ENCODE measurements at regions not wholly inside any gene's neighbourhood (a gene's known extent, or its start where the extent isn't known, plus 50 kb on each side); places are given as distances from the start of the nearest gene placed in this dataset.
"Not testable (repeated sequence)": the region's sequence is repeated elsewhere in the genome, so short reads cannot be mapped to it uniquely, and the experiment has no call there.

DNA sequence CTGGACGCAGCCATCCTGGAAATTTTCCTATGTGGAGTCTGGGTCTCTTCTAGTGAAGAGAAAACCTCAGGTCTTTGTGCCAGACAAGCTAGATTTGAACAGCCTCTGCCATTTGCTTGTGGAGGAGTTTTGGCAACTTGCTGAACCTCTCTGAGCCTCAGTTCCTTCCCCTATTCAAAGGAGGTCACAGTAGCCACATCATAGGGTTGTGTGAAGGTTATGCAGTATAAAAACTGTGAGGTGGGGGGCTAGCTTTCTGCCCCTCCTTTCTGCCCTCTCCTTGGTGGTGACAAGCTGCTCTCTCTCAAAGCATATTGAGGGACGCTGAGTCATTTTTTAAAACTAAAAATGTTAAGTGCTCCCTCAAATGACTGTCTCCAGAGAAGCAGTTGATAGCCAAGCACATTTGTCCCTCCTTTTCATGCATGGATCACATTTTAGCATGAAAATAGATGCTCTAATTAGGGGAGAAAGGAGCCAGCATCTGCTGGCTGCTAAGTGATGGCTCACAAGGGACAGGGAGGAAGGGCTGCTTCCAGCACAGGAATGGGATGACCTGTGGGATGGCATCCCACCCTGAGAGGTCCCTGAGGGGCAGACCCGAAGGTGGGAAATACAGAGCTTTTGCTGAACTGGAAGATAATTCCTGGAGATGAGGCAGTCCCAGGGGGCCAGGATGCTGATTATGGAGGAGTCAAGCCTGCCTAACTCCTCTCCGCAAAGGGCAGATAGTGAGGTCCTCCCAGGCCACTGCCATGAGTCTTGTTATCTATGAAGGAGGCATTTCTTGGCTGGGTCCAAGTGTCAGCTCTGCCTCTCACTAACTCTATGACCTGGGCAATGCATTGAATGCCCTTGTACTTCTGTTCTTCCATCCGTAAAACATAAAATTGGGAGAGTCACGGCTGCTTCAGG, 218.8 kb downstream of the RAB11FIP4 start:
- no peak for DNase-seq

DNA sequence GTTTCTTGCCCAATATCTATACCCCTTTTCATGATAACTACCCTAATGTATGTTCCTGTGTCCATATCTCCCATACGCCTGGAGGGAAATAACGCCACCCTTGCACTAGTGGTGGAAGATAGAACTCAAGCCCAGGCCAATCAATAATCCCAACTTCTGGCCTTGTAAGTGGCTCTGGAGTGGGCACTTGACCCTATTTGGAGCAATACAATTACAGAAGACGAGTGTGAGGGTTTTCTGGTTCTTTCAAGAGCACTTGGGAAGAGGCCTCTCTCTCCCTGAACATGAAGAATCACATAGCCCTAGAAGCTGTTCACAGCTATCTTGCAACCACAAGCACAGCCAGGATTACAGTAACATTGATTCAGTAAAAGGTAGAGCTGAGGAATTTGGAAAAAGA, 217.9 kb downstream of the RAB11FIP4 start:
- peak; percentile 1 for DNase-seq

DNA sequence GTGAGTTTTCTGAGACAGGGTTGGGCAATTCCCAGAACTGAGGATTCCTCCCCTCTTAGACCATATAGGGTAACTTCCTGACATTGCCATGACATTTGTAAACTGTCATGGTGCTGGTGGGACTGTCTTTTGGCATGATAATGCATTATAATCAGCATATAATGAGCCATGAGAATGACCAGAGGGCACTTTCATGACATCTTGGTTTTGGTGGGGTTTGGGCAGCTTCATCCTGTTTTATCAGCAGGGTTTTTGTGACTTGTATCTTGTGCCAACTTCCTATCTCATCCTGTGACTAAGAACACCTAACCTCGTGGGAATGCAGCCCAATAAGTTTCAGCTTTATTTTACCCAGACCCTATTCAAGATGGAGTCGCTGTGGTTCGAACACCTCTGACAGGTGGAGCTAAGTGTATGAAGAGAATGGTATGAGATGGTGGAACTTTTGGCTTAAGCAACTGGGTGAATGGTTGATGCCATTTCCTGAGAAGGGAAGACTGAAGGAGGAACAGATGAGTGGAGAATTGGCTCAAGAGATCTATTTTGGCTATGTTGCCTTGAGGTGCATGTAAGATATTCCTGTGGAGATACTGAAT, 217.3 kb downstream of the RAB11FIP4 start:
- no peak for DNase-seq

DNA sequence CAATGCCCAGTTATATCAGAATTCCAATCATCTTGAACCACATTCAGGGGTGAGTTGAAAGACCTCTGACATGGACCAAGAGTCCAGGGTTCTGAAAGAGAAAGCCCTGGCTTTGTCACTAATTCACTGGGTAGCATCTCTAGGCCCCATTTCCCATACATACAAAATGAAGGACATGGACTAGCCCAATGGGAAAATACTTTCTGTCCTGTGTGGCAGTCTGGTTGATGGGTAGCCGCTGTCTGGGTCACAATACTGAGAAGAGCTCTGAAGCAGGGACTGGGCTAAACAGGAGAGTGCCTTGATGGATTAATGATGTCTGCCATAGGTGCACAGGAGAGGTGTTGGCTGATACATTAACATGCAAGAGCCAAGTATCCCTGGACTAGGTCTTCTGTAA, 214.3 kb downstream of the RAB11FIP4 start:
- DNase-seq: no peak

DNA sequence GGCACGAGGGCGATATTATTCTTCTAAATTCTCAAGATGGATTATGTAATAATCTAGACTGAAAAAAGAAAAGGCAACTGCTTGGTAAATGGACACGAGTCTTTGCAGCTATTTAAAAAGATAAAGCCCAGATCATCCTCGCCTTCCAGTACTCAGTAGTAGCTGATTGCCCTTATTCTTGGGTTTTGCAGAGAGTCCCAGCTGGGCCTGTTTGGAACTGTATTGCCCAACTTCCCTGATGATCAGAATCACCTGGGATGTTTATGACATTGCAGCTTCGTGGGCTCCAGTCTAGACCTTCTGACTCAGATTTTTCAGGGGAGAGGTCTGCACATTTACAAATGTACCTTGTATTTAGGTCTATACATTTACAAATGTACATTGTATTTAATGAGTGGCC, 213.5 kb downstream of the RAB11FIP4 start:
- DNase-seq: no peak

DNA sequence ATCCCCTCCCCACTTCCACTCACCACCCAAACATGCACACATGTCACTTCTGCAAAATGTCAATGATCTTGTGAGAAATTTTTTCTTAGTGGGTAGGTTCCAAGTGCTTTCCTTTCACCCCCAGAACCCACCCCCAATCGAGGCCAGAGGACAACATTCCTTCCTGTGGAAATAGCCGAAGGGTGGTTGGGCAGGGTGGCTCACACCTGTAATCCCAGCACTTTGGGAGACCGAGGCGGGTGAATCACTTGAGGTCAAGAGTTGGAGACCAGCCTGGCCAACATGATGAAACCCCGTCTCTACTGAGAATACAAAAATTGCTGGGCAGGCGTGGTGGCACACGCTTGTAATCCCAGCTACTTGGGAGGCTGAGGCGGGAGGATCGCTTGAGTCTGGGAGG, 208.7 kb downstream of the RAB11FIP4 start:
- DNase-seq: not testable (repeated sequence)

DNA sequence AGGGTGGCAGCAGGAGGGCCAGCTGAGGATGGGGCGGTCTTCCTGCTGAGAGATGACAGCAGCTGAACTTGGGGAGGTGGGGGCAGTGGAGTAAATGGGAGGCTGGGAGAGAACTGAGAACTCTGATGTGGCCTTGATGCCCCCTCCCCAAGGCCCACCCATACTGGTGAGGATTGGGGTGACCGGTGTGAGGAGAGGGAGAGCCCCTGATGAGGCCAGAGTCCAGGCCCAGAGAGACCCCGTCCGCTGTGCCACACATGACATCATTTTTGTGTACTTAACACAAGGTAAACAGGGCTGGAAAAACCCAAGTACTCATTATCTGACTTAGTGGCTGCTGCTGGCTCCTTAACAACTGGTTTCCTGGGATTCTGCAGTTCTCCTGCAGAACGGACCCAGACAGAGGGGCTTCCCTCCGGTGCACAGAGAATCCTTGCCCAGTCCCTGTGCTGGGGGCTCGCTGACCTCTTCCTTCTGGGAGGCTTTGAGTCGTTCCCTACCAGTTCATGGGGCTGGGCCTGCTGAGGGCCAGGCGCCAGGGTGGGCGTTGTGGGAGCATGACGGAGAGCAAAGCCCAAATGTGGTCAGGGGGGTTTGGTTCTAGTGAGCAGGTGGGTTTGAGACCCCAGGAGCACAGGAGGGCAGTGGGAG, 207.6 kb downstream of the RAB11FIP4 start:
- DNase-seq: no peak

DNA sequence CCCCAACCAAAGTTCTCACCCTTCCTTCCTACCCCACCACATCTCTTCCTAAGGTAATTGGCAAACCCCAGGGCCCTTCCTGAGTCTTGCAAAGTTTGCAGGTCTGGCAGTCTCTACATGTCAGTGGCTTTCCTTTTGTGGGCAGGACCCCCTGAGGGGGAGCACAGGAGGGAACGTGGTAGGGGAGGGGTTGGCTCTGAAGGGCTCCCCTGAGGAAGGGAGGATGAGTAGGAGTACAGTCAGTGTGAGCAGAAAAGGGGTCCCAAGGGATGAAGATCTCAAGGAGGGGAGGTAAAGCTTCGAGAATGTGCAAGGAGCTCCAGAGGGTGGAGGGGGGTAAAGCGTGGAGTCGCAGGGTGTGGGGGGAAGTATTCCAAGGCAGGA, 206.9 kb downstream of the RAB11FIP4 start:
- DNase-seq: no peak

DNA sequence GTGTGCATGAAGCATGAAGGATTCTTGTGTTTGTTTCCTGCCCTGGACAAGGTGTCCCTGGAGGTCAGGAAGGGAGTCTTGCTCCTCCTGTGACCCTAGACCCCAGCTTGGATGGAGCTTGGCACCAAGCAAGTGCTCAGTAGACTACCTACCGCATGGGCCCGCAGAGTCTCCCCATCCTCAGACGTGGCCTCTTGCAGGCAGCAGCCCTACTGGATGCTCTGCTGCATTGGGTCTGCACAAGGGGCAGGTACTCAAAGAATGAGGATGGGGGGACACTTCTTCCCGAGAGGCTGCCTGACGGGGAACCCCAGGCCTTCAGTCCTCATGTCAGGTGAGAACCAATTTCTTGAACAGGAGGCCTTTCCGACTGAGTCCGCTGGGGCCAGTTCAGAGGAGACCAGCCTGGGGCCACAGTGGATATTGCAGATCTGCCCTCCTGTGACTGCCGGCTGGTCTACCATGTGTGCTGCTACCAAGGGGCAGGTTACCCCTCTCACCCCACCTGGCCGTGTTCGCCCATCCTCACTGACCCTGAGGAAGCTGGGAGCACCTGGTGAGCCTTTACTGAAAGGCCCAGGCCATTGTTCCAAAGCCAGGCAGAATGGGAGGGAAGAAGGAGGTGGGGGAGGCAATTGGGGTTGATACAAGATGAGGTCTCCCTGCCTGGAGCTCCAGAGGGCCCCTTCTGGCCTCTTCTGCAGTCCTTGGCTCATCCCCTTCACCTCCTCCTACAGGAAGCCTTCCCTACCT, 206.3 kb downstream of the RAB11FIP4 start:
- no peak for DNase-seq

DNA sequence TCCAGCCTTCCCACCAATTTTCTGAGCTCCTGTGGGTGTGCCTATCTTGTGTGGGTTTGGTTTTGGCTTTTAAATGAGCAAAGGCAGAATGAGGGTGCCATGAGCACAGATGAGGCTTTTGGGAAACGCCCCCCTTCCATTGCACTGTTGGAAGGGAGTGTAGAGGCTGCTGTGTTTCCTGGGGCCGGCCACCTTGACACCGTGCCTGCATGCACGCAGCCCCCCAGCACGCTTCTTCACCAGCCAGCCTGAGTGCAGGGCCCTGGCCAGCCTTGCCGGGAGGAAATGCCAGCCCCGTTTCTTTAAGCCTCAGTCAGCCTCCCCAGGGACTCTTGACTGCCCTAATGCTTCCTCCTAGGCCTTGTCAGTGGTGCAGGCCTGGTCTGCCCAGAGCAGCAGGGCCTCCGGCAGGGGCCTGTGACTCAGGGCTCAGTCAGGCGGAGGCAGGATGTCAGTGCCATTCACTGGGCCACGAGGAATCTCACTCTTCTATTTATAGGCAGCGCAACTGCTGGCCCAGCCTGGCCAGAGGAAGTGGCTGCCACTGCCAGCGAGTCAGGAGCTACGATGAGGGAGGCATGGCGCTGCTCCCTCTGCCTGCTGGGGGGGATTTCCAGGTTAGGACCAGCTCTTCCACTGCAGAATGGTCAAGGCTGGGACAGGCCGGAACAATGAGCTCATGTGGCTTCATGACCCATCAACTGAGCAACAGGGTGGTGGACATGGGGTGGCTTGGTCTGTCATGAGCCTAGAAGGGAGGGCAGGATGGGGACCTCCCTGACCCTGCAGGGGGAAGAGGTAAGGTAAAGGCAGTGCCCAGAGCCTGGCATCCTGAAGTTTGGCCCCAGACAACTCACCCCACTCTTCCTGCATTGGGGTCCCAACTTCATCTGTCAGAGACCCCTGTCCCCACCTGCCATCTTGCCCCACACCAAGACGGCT, 205.2 kb downstream of the RAB11FIP4 start:
- no peak for DNase-seq

DNA sequence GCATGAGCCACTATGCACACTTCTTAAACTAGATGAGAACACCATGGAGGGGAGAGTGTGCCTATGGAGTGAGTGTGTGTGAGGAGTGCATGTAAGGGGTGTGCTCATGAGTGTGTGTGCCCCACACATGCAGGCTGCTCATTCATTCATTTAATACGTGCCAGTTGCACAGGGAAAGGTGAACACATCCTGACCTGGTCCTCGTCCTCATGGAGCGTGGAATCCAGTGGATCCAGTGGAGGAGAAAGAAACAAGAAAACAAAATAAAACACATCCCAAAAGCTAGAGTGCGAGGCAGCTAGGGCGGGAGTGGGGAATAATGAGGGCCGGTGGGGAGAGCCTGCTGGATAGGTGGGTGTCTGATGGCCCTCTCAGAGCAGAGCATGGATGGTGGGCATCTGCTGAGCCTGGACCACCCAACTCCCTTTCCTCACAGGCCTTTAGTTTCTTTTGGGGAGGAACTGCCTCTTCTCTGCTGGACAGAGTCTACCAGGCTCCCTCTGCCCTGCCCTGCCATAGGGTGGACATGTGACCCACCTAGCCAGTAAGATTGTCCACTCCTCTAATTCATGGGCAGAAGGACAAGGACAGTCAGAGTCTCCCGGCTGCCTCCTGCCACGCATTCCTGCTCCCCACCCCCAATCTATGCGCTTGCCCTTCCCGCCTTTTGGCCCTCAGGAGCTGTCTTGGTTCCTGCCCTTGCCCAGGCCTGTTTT, 204.3 kb downstream of the RAB11FIP4 start:
- DNase-seq: no peak

DNA sequence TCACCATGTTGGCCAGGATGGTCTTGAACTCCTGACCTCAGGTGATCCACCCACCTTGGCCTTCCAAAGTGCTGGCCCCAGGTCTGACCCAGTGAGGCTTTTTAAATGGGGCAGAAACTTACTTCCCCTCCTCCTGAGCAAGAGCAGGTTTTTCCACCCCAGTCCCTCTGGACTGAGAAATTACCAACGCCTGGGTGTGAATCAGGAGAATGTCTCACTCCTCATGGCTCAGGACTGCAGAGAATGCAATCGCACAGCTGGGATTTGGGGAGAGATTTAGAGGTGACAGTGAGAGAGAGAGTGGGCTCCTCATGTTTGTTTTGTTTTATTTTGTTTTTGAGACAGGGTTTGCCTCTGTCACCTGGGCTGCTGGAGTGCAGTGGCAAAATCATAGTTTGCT, 203.6 kb downstream of the RAB11FIP4 start:
- DNase-seq: no peak

DNA sequence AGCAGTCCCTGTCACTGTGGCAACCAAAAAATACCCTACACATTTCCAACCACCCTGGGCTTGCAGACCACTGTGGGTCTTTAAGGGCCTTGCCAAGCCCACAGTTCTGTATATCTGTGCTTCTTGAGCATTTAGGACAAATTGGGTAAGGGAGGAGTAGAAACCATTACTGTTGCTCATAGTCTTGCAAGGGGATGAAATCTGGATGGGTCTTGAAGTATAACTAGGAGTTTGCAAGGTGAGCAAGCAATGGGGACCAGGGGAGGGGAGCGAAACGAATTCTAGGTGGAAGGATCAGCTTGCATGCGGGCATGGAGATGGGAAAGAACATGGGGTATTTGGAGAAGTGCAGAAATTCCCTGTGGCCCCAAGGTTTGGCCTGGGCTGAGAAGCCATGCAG, 202.9 kb downstream of the RAB11FIP4 start:
- DNase-seq: no peak

DNA sequence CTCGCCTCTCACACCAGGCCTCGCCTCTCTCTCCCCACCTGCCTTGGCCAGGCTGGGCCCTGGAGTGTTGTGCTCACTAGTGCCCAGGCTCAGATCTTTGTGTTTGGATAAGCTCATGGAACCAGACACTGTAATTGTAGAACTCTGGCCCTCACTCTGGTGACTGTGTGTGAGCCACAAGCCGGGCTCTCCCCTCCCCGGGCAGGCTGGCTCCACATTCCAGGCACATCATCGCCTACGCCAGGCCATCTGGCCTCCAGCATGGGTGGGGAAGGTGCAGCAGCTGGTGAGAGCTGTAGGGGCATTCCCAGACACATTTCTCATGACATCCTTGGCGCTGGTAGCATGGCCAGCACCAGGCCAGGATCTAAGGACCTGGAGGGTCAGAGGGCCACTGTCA, 202.3 kb downstream of the RAB11FIP4 start:
- DNase-seq: no peak

DNA sequence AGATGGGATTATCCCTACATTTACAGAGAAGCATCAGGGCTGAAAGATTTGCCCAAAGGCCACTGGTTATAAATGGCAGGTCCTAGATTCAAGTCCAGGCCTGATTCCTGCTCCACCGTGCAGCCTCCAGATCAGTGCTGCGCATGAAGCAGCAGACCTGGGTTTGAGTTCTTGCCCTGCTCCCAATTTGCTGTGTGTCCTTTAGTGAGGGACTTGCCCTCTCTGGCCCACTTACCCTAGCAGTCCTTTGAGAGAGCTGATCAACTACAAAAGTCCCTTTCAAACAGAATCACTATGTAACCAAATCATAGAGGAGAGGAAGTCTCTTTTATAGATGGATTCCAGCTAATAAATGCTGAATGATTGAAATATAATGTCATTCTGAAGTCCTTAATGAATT, 200.4 kb downstream of the RAB11FIP4 start:
- DNase-seq: no peak

DNA sequence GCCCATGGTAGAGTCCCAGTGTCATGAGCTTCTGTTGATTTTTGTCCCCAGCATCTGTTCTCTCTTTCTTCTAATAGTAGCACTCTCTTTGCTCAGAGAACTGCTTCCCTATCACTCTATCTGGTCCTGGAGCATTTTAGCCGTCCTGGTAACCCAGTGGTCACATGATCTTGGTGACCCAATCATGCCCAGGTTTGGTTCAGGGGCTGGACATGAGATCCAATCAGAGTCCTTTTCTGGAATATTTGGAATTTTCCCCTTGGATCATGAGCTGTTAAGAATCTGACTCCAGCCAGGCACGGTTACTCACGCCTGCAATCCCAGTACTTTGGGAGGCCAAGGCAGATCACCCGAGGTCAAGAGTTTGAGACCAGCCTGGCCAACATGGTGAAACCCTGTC, 197.0 kb downstream of the RAB11FIP4 start:
- no peak for DNase-seq

DNA sequence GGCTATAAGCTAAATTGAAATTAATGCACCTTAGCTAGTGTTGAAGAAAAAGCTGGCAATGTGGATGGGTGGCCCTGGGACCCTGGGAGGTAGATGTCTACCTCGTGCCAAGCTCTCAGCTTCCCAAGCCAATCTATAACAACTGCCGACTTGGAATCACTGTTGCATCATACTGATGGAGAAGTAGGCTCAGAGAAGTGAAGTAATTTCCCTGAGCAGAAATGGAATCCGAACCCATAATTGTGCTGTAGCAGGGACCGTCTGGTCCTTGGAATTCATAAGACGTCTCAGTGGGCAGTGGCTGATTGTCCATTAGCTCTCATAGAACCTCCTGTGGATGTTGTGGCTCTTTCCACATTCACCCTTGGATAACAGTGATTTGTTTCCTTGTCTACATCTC, 196.6 kb downstream of the RAB11FIP4 start:
- DNase-seq: no peak
